ENCODE measurements at regions not wholly inside any gene's neighbourhood (a gene's known extent, or its start where the extent isn't known, plus 50 kb on each side); places are given as distances from the start of the nearest gene placed in this dataset.

DNA sequence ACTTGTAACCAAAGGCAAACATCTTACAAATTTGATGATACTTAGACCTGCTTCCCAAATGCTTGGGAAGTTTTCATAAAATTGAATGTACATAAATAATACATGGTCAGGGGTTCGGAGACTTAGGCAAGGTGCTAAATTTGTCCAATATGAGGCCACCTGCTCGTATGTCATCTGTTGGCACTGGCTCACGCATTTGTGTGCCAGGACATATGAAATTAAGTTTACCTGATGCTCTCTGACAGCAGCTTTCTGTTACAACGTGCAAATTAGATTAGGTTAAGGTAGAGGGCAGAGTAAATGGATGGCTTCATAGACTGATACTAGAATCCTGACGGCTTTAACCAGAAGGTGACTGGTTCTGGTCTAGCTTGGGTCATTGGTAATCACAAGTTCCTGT is 970.3 kb upstream of the RBFOX1 start:
- no peaks in the 10 kb centered on the region for H3K4me1 ChIP-seq (ENCODE audit: control insufficient read depth, extremely low read depth, insufficient read depth, low read length)
- no peak overlapping the region for H2AFZ ChIP-seq (ENCODE audit: control insufficient read depth, low read length)
- no peaks in the 10 kb centered on the region for H3K36me3 ChIP-seq (ENCODE audit: control insufficient read depth in 2 of 2, extremely low read depth in 1 of 2, insufficient read depth in 2 of 2, low read length in 2 of 2)
- H3K27ac ChIP-seq (ENCODE audit: control insufficient read depth, insufficient read depth, low read length) = no peak overlapping the region
- H3K9me3 ChIP-seq (ENCODE audit: control insufficient read depth, low read depth, low read length) = peaks cover 2% of the 10 kb centered on the region
- no peak for TF ChIP-seq EZH2 (IDR thresholded peaks at IDR 0.05; ENCODE audit: low read length)
- TF ChIP-seq, protein P1, sequence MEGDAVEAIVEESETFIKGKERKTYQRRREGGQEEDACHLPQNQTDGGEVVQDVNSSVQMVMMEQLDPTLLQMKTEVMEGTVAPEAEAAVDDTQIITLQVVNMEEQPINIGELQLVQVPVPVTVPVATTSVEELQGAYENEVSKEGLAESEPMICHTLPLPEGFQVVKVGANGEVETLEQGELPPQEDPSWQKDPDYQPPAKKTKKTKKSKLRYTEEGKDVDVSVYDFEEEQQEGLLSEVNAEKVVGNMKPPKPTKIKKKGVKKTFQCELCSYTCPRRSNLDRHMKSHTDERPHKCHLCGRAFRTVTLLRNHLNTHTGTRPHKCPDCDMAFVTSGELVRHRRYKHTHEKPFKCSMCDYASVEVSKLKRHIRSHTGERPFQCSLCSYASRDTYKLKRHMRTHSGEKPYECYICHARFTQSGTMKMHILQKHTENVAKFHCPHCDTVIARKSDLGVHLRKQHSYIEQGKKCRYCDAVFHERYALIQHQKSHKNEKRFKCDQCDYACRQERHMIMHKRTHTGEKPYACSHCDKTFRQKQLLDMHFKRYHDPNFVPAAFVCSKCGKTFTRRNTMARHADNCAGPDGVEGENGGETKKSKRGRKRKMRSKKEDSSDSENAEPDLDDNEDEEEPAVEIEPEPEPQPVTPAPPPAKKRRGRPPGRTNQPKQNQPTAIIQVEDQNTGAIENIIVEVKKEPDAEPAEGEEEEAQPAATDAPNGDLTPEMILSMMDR (optimal IDR thresholded peaks at IDR 0.05 in 1 of 3, IDR thresholded peaks at IDR 0.05 in 1 of 3, conservative IDR thresholded peaks at IDR 0.05 in 1 of 3; ENCODE audit: extremely low read depth in 1 of 3, insufficient read depth in 2 of 3, low read length in 3 of 3) = no peak
- DNase-seq (ENCODE audit: low read depth, low spot score) (no peak), FAIRE-seq (no peak)
- no peaks in the 10 kb centered on the region for H3K27me3 ChIP-seq (ENCODE audit: control insufficient read depth, extremely low read depth, insufficient read depth, low read length)
- no peak overlapping the region for H3K4me2 ChIP-seq (ENCODE audit: control insufficient read depth, extremely low read depth, insufficient read depth, low read depth, low read length)
- no peaks in the 10 kb centered on the region for H3K9me1 ChIP-seq (ENCODE audit: control insufficient read depth, extremely low read depth, insufficient read depth, low read length)
- H3K9ac ChIP-seq (ENCODE audit: control insufficient read depth, extremely low read depth, insufficient read depth, low read length) = no peak overlapping the region
- H3K4me3 ChIP-seq (ENCODE audit: control insufficient read depth in 2 of 3, extremely low read depth in 1 of 3, insufficient read depth in 2 of 3, low read depth in 1 of 3, low read length in 3 of 3) = no peak overlapping the region
- H4K20me1 ChIP-seq (ENCODE audit: control insufficient read depth, extremely low read depth, insufficient read depth, low read length) = no peaks in the 10 kb centered on the region
- no peaks in the 10 kb centered on the region for H3K79me2 ChIP-seq (ENCODE audit: control insufficient read depth, insufficient read depth, low read length)
- dilution Hi-C loops (cut with MboI; ENCODE audit: extremely low pct_ligation_motif_present, low sequenced_read_pairs) = no loop called here

DNA sequence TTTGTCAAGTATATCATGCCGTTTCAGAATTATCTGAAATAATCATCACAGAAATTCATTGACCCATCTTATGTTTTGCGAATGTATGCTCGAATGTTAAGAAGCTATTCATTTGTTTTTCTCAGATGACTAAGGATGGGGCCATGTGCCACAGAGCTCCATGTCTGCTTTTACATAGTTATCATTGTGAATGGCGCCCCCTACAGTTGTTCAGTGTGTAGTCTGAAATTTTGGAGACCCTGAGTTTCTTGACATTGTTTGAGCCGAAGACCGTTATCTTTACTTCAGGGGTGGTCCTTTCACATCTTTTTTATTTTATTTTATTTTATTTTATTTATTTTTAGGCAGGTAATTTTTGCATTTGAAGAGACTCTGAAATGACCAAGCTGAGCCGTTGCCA is 972.0 kb upstream of the RBFOX1 start:
- TF ChIP-seq, protein P1 (optimal IDR thresholded peaks at IDR 0.05 in 1 of 3, IDR thresholded peaks at IDR 0.05 in 1 of 3, conservative IDR thresholded peaks at IDR 0.05 in 1 of 3; ENCODE audit: extremely low read depth in 1 of 3, insufficient read depth in 2 of 3, low read length in 3 of 3) = no peak
- TF ChIP-seq EZH2 (IDR thresholded peaks at IDR 0.05; ENCODE audit: low read length) = no peak
- FAIRE-seq (no peak), DNase-seq (ENCODE audit: low read depth, low spot score) (no peak)
- Histone ChIP-seq H3K9ac (ENCODE audit: control insufficient read depth, extremely low read depth, insufficient read depth, low read length) (no peak overlapping the region), H3K9me3 (ENCODE audit: control insufficient read depth, low read depth, low read length) (no peaks in the 10 kb centered on the region), H3K27ac (ENCODE audit: control insufficient read depth, insufficient read depth, low read length) (no peak overlapping the region), H3K4me3 (ENCODE audit: control insufficient read depth in 2 of 3, extremely low read depth in 1 of 3, insufficient read depth in 2 of 3, low read depth in 1 of 3, low read length in 3 of 3) (no peak overlapping the region), H3K9me1 (ENCODE audit: control insufficient read depth, extremely low read depth, insufficient read depth, low read length) (no peaks in the 10 kb centered on the region), H4K20me1 (ENCODE audit: control insufficient read depth, extremely low read depth, insufficient read depth, low read length) (no peaks in the 10 kb centered on the region), H3K36me3 (ENCODE audit: control insufficient read depth in 2 of 2, extremely low read depth in 1 of 2, insufficient read depth in 2 of 2, low read length in 2 of 2) (no peaks in the 10 kb centered on the region), H2AFZ (ENCODE audit: control insufficient read depth, low read length) (no peak overlapping the region), H3K27me3 (ENCODE audit: control insufficient read depth, extremely low read depth, insufficient read depth, low read length) (no peaks in the 10 kb centered on the region), H3K4me1 (ENCODE audit: control insufficient read depth, extremely low read depth, insufficient read depth, low read length) (no peaks in the 10 kb centered on the region), H3K4me2 (ENCODE audit: control insufficient read depth, extremely low read depth, insufficient read depth, low read depth, low read length) (no peak overlapping the region), H3K79me2 (ENCODE audit: control insufficient read depth, insufficient read depth, low read length) (no peaks in the 10 kb centered on the region)
- dilution Hi-C loops (cut with MboI; ENCODE audit: extremely low pct_ligation_motif_present, low sequenced_read_pairs) = no loop called here

All from keratinocyte (primary cell).